ENCODE measurements at regions not wholly inside any gene's neighbourhood (a gene's known extent, or its start where the extent isn't known, plus 50 kb on each side); places are given as distances from the start of the nearest gene placed in this dataset.

- TF ChIP-seq, protein P1, sequence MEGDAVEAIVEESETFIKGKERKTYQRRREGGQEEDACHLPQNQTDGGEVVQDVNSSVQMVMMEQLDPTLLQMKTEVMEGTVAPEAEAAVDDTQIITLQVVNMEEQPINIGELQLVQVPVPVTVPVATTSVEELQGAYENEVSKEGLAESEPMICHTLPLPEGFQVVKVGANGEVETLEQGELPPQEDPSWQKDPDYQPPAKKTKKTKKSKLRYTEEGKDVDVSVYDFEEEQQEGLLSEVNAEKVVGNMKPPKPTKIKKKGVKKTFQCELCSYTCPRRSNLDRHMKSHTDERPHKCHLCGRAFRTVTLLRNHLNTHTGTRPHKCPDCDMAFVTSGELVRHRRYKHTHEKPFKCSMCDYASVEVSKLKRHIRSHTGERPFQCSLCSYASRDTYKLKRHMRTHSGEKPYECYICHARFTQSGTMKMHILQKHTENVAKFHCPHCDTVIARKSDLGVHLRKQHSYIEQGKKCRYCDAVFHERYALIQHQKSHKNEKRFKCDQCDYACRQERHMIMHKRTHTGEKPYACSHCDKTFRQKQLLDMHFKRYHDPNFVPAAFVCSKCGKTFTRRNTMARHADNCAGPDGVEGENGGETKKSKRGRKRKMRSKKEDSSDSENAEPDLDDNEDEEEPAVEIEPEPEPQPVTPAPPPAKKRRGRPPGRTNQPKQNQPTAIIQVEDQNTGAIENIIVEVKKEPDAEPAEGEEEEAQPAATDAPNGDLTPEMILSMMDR (conservative IDR thresholded peaks at IDR 0.05): no peak
- no peak for TF ChIP-seq ZFX (IDR thresholded peaks at IDR 0.05)
Measured at GRCh38 chr2:9793156-9793917, 49.9 kb upstream of the TAF1B start.

All from C4-2B (cell line).